HUES48 (cell line): ENCODE measurements at regions not wholly inside any gene's neighbourhood (a gene's known extent, or its start where the extent isn't known, plus 50 kb on each side); places are given as distances from the start of the nearest gene placed in this dataset.
A peak's percentile ranks its signal among the peaks of the same experiment; 100 is the strongest.
"Not testable (repeated sequence)": the region's sequence is repeated elsewhere in the genome, so short reads cannot be mapped to it uniquely, and the experiment has no call there.

ENCODE experiments used
- H3K27ac ChIP-seq: one replicate; pipeline ENCODE4 v1.7.0; 2013; ENCODE audit warnings: low read depth, low read length, inconsistent platforms
- H3K27me3 ChIP-seq: 2 replicates; pipeline ENCODE4 v1.6.1; 2013; ENCODE audit warnings: mild to moderate bottlenecking, low read length; ENCODE audit not compliant: control insufficient read depth, insufficient read depth
- H3K36me3 ChIP-seq: 2 replicates; pipeline ENCODE4 v1.6.1; 2013; ENCODE audit warnings: low read length; ENCODE audit not compliant: control insufficient read depth, insufficient read depth
- H3K4me1 ChIP-seq: 2 replicates; pipeline ENCODE4 v1.6.1; 2013; ENCODE audit warnings: mild to moderate bottlenecking, low read length; ENCODE audit not compliant: control insufficient read depth, insufficient read depth
- H3K4me3 ChIP-seq: 2 replicates; pipeline ENCODE4 v1.5.1; 2013; ENCODE audit warnings: mild to moderate bottlenecking, low read depth, low read length
- H3K9ac ChIP-seq: 2 replicates; pipeline ENCODE4 v1.6.1; 2013; ENCODE audit warnings: mild to moderate bottlenecking, low read depth, low read length, moderate library complexity
- H3K9me3 ChIP-seq: 2 replicates; pipeline ENCODE4 v1.6.1; 2013; ENCODE audit warnings: low read length; ENCODE audit not compliant: control insufficient read depth, insufficient read depth

DNA sequence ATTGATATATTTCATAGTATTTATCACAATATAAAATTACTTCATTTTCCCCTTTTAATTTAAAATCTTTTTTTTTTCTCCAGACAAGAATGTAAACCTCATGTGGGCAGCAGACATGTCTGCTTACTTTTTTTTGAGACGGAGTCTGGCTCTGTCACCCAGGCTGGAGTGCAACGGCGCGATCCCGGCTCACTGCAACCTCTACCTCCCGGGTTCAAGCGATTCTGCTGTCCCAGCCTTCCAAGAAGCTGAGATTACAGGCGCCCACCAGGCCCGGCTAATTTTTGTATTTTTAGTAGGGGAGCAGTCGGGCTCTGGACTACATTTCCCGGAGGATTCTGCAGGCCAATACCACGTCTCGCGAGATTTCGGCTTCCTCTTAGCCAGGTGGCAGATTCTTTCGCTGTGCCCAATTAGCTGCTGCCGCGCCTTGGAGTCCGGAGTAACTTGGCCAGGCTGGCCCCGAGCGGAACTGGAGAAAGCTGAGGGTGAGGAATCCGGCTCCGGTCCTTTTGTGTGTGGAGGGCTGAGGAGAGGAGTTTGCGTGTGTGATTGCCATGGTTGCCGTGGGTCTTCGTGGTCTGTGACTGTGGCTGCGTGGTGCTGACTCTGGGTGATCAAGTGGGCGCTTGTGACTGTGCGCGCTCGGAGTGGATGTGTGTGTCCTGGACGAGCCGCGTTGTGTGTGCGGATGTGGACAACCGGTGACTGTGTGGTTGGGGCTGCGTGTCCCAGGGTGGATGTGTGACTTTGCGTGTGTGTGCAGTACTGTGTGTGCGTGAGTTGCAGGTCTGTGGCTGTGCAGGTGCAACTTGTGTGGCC, 313.0 kb upstream of the ZNF337 start:
- H3K27ac ChIP-seq = peak overlapping the region; percentile 72
- peak overlapping the region; percentile 88 for H3K4me3 ChIP-seq
- H3K9me3 ChIP-seq, H3K4me1 ChIP-seq, H3K36me3 ChIP-seq, H3K27me3 ChIP-seq: not testable (repeated sequence)
- peak overlapping the region; percentile 95 for H3K9ac ChIP-seq

DNA sequence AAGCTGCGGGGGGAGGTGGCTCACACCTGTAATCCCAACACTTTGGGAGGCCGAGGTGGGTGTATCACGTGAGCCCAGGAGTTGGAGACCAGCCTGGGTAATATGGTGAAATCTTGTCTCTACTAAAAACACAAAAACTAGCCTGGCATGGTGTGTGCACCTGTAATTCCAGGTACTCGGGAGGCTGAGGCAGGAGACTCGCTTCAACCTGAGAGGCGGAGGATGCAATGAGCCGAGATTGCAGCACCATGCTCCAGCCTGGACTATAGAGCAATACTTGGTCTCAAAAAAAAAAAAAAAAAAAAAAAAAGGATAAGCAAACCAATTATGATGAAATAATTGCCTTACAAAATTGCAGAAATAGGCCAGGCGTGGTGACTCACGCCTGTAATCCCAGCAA, 311.4 kb upstream of the ZNF337 start:
- not testable (repeated sequence) for H3K9me3 ChIP-seq, H3K36me3 ChIP-seq, H3K4me3 ChIP-seq, H3K27ac ChIP-seq, H3K27me3 ChIP-seq, H3K9ac ChIP-seq, H3K4me1 ChIP-seq

DNA sequence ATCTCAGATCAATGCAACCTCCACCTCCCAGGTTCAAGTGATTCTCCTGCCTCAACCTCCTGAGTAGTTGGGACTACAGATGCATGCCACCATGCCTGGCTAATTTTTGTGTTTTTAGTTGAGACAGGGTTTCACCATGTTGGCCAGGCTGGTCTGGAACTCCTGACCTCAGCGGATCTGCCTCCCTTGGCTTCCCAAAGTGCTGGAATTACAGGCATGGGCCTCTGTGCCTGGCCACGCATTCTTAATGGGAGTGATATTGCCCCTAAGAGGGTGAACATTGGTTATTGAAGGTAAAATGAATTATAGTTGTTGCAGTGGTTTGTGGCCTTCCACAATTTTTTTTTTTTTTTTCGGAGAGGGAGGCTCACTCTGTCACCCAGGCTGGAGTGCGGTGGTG, 309.5 kb upstream of the ZNF337 start:
- not testable (repeated sequence) for H3K27me3 ChIP-seq, H3K4me1 ChIP-seq, H3K36me3 ChIP-seq, H3K27ac ChIP-seq, H3K9me3 ChIP-seq, H3K9ac ChIP-seq, H3K4me3 ChIP-seq

DNA sequence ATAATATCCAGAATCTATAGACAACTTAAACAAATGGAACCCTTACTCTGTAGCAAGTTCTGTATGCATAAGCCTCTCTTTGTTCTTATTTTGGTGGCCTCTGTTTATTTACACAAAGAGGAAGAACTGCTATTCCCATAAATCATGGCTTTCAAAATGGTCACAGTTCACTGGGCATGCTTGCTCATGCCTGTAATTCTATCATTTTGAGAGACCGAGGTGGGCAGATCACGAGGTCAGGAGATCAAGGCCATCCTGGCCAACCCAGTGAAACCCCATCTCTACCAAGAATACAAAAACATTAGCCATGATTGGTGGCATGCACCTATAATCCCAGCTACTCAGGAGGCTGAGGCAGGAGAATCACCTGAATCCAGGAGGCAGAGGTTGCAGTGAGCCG, 307.3 kb upstream of the ZNF337 start:
- not testable (repeated sequence) for H3K4me1 ChIP-seq, H3K27ac ChIP-seq, H3K4me3 ChIP-seq, H3K27me3 ChIP-seq, H3K9ac ChIP-seq, H3K9me3 ChIP-seq, H3K36me3 ChIP-seq

DNA sequence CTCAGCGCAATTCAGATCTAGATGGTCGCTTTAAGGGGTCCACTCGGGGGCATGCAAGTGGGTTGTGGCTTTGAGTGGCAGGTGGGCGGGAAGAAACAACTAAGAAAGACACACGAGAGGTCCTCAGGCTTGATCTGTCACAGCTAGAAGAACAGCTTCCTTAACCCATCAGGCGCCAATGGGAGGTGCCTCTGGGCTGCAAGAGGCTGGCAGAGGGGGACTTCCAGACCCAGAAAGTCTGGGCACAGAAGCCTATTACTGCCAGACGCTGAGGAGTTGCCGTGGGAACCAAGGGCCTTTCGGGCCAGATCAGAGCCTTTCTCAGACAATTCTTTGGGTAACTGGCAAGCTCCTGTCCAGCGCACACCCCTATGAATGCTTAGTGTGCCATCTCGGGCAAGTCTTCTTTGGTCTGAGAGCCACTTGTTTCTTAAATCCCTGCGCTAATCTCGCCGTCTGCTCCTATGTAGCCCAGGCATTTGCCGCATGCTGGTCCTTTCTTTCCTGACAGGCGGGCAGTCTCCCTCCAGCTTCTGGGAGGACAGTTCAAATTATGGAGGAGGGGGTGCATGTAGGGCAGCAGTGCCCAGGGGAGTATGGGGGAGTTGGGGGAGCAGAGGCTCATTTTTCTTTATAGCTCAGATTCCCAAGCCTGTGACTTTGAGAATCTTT, 300.9 kb upstream of the ZNF337 start:
- H3K9ac ChIP-seq, H3K9me3 ChIP-seq, H3K36me3 ChIP-seq, H3K27me3 ChIP-seq, H3K27ac ChIP-seq, H3K4me3 ChIP-seq, H3K4me1 ChIP-seq: not testable (repeated sequence)

DNA sequence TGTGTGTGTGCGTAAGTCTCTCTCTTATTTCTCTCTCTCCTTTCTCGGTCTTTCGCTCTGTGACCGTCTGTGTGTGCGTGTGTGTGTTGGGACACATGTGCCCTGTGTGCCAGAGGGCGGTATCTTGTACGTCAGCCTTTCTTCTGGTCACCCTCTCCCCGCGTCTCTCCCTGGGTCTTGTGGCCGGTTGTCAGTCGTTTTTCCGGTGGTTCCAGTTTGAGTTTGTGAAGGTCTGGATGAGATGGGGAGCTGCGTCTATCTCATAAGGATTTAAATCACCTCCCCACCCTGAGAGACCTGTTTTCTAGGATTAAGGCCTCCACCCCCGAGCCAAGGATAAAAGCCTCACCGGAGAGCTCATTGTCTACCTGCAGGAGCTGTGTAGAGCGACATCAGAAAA, 295.5 kb upstream of the ZNF337 start:
- no peaks in the 10 kb centered on the region for H3K36me3 ChIP-seq
- H3K4me1 ChIP-seq = no peaks in the 10 kb centered on the region
- H3K9me3 ChIP-seq = no peaks in the 10 kb centered on the region
- no peaks in the 10 kb centered on the region for H3K27me3 ChIP-seq
- H3K4me3 ChIP-seq = no peak overlapping the region
- no peak overlapping the region for H3K9ac ChIP-seq
- no peak overlapping the region for H3K27ac ChIP-seq

DNA sequence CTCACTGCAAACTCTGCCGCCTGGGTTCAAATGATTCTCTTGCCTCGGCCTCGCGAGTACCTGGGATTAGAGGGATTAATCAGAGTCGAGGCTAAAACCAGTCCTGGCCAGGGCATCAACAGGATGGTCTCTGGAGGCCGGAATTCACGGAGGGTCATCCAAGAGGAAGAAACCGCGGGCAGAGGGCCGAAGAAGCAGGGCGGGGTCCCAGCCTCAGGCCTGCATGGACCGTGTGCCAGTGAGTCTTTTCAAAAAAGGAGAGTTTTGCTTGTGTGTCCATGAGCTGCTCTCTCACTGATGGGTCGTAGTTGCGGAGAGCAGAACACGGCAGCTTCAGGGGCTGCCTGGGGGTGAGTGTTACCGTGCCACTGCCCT, 295.1 kb upstream of the ZNF337 start:
- Histone ChIP-seq H3K4me3 (no peak overlapping the region), H3K36me3 (no peaks in the 10 kb centered on the region), H3K4me1 (no peaks in the 10 kb centered on the region), H3K9me3 (no peaks in the 10 kb centered on the region), H3K27ac (no peak overlapping the region), H3K9ac (no peak overlapping the region), H3K27me3 (peaks cover 3% of the 10 kb centered on the region; the same call in 1 of the 2 replicates)

DNA sequence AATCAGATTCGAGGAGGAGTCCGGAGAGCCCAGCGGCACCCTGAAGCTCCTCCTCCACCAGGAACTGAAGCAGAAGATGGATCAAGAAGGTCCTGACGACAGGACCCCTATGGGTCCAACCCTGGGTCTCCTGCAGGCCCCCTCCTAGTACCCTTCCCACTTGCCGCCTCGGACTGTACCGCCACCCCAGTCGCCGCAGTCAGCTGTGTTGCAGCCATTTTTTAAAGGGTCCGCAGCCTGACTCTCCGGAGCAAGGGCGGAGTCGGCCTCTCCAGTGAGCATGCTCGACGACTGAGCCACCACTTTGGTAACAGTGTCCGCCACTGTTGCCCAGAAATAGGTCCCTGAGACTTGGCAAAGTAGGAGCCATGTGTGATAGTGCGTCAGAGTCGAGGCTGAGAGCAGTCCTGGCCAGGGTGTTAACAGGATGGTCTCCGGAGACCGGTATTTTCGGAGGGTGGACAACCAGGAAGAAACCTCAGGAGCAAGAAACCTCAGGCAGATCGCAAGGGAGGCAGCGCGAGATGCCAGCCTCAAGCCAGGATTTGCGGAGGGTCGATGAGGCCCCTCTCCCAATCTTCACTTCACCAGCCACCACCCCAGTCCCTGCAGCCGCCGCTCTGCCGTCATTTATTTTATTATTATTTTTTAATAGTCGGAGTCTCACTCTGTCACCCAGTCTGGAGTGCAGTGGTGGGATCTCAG, 294.6 kb upstream of the ZNF337 start:
- H3K27ac ChIP-seq = no peak overlapping the region
- H3K9me3 ChIP-seq = no peaks in the 10 kb centered on the region
- H3K36me3 ChIP-seq = no peaks in the 10 kb centered on the region
- H3K4me3 ChIP-seq = no peak overlapping the region
- no peak overlapping the region for H3K9ac ChIP-seq
- no peaks in the 10 kb centered on the region for H3K4me1 ChIP-seq
- H3K27me3 ChIP-seq = peaks cover 8% of the 10 kb centered on the region; the same call in 1 of the 2 replicates

DNA sequence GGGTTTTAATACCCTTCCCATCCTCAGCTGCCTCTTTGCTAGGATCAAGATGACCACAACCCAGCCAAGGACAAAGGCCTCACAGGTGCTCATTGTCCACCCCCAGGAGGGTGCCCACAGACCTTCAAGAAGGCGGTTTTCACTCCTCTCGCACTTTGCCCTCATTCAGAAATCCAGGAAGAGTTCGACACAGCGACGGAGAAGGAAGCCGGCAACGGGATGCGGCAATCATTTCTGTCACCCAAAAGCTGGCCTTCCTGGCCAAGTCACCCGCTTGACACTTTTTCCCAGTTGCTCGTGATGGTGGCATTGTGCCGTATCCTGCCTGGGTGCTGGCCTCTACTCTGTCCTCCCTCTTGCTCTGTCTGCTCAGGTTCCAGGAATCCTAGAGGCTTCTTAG, 293.0 kb upstream of the ZNF337 start:
- not testable (repeated sequence) for H3K36me3 ChIP-seq, H3K27ac ChIP-seq, H3K9ac ChIP-seq, H3K4me3 ChIP-seq, H3K4me1 ChIP-seq, H3K9me3 ChIP-seq
- H3K27me3 ChIP-seq = peaks cover 10% of the 10 kb centered on the region; the same call in 1 of the 2 replicates

DNA sequence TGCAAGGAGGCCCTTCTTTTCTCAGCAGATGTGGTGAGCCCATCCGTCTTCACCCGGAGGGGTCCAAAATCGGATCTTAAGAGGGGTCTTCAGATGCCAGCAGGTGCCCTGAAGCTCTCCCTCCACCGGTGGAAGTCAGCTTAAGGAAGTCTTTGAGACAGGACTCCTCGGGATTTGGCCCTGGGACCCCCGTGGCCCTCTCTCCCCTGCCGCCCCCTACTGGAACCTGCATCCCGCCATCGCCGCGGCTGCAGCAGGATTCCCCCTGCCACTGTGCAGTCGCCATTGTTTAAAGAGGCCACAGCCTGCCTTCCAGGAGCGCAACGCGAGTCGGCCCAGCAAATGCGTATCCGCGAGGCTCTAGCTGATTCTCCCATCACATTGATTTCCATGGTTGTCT, 292.5 kb upstream of the ZNF337 start:
- Histone ChIP-seq H3K27me3 (peaks cover 10% of the 10 kb centered on the region; the same call in 1 of the 2 replicates), H3K9ac (no peak overlapping the region), H3K27ac (no peak overlapping the region), H3K9me3 (no peaks in the 10 kb centered on the region), H3K36me3 (no peaks in the 10 kb centered on the region), H3K4me1 (no peaks in the 10 kb centered on the region), H3K4me3 (no peak overlapping the region)

DNA sequence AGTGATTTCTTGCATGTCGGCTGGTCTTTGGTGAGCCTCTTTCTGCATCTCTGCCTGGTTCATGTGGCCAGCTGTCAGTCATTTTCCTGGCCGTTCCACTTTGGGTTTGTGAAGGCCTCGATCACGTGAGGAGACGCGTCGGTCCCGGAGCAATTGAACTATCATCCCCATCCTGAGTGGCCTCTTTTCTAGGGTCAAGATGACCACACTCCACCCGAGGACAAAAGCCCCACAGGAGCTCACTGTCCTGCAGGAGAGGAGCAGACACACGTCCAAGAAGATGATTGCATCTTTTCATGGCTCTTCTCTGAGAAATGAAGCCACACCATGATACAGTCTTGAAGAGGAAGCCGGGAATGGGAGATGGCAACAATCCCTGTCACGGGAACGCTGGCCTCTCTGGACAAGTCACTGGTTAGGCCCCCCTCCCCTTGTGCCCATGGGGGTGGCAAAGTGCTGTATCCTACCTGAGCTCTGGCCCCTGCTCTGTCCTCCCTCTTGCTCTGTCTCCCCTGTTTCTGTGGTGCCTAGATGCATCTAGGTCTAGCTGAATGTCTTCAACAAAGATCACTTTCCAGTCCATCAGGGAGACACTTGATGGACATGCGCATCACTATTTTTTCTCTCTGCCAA, 291.4 kb upstream of the ZNF337 start:
- peaks cover 10% of the 10 kb centered on the region; the same call in 1 of the 2 replicates for H3K27me3 ChIP-seq
- not testable (repeated sequence) for H3K4me3 ChIP-seq

More for the DNA sequence above, 291.4 kb upstream of the ZNF337 start:
- H3K4me1 ChIP-seq, H3K9ac ChIP-seq, H3K27ac ChIP-seq, H3K36me3 ChIP-seq, H3K9me3 ChIP-seq: not testable (repeated sequence)
